HG03159 (cell line): ENCODE measurements at regions not wholly inside any gene's neighbourhood (a gene's known extent, or its start where the extent isn't known, plus 50 kb on each side); places are given as distances from the start of the nearest gene placed in this dataset.

Experiments
- ATAC-seq: cut with Tn5 transposase; IDR thresholded peaks from one replicate; pipeline ENCODE4 v1.9.1; 2021; ENCODE audit warnings: mild to moderate bottlenecking, moderate library complexity; ENCODE audit not compliant: unreplicated experiment

- ATAC-seq, result no peak
Measured at GRCh38 chr6:170179616-170180324, 111.1 kb downstream of the DLL1 start.

GRCh38 chr6:170178561-170179477 lies 112.1 kb downstream of the DLL1 start:
- ATAC-seq, result no peak

- no peak for ATAC-seq
Measured at GRCh38 chr6:170177772-170178560, 112.9 kb downstream of the DLL1 start.

GRCh38 chr6:170176898-170177771 lies 113.7 kb downstream of the DLL1 start:
- no peak for ATAC-seq

- no peak for ATAC-seq
Measured at GRCh38 chr6:170176136-170176897, 114.6 kb downstream of the DLL1 start.

- ATAC-seq, result no peak
Measured at GRCh38 chr6:170175644-170176135, 115.2 kb downstream of the DLL1 start.

- ATAC-seq, result no peak
Measured at GRCh38 chr6:170174771-170175643, 115.9 kb downstream of the DLL1 start.

- no peak for ATAC-seq
Measured at GRCh38 chr6:170174124-170174770, 116.6 kb downstream of the DLL1 start.

GRCh38 chr6:170173335-170173881 lies 117.5 kb downstream of the DLL1 start:
- no peak for ATAC-seq

- ATAC-seq, result no peak
Measured at GRCh38 chr6:170172825-170173256, 118.0 kb downstream of the DLL1 start.

GRCh38 chr6:170172392-170172791 lies 118.5 kb downstream of the DLL1 start:
- no peak for ATAC-seq

- ATAC-seq, result no peak
Measured at GRCh38 chr6:170167657-170168159, 123.2 kb downstream of the DLL1 start.

GRCh38 chr6:170166511-170167122 lies 124.3 kb downstream of the DLL1 start:
- ATAC-seq, result no peak

GRCh38 chr6:170165471-170166117 lies 125.3 kb downstream of the DLL1 start:
- ATAC-seq, result no peak

- no peak for ATAC-seq
Measured at GRCh38 chr6:170165085-170165470, 125.8 kb downstream of the DLL1 start.

- ATAC-seq, result no peak
Measured at GRCh38 chr6:170164271-170164900, 126.5 kb downstream of the DLL1 start.
